ENCODE measurements at regions not wholly inside any gene's neighbourhood (a gene's known extent, or its start where the extent isn't known, plus 50 kb on each side); places are given as distances from the start of the nearest gene placed in this dataset.

DNA sequence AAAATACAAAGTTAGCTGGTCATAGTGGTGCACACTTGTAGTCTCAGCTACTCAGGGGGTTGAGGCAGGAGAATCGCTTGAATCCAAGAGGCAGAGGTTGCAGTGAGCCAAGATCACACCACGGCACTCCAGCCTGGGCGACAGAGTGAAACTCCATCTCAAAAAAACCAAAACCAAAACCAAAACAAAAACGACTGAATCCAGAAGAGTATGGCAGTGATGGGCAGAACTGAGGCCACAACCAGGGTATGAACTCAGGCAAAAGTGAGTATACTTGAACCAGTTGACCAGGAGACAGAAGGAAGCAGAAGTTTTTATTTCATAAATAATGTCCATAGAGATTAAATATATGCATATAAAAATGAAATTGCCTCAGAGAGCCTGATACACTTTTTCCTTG is 620.0 kb upstream of the SEL1L start:
- H3K4me1 ChIP-seq (ENCODE audit: control insufficient read depth, insufficient read depth, low read length): no peaks in the 10 kb centered on the region
- no peaks in the 10 kb centered on the region for H3K36me3 ChIP-seq (ENCODE audit: control insufficient read depth, insufficient read depth, low read length, severe bottlenecking)
- no peak overlapping the region for H3K4me3 ChIP-seq (ENCODE audit: low read length)
- H3K9me3 ChIP-seq (ENCODE audit: control insufficient read depth, low read length): no peaks in the 10 kb centered on the region
- H3K9ac ChIP-seq (ENCODE audit: low read length): no peak overlapping the region
- no peak for DNase-seq (ENCODE audit: low read depth)
- no peaks in the 10 kb centered on the region for H3K27me3 ChIP-seq (replicated peaks; ENCODE audit: control insufficient read depth, insufficient read depth, low read length)

- H3K4me3 ChIP-seq (ENCODE audit: low read length): no peak overlapping the region
- no peak for DNase-seq (ENCODE audit: low read depth)
- no peaks in the 10 kb centered on the region for H3K36me3 ChIP-seq (ENCODE audit: control insufficient read depth, insufficient read depth, low read length, severe bottlenecking)
- H3K9ac ChIP-seq (ENCODE audit: low read length): no peak overlapping the region
- no peaks in the 10 kb centered on the region for H3K4me1 ChIP-seq (ENCODE audit: control insufficient read depth, insufficient read depth, low read length)
- peaks cover 9% of the 10 kb centered on the region for H3K9me3 ChIP-seq (ENCODE audit: control insufficient read depth, low read length)
- H3K27me3 ChIP-seq (replicated peaks; ENCODE audit: control insufficient read depth, insufficient read depth, low read length): no peaks in the 10 kb centered on the region
Observed at GRCh38 chr14:82159624-82160023, 626.0 kb upstream of the SEL1L start.

DNA sequence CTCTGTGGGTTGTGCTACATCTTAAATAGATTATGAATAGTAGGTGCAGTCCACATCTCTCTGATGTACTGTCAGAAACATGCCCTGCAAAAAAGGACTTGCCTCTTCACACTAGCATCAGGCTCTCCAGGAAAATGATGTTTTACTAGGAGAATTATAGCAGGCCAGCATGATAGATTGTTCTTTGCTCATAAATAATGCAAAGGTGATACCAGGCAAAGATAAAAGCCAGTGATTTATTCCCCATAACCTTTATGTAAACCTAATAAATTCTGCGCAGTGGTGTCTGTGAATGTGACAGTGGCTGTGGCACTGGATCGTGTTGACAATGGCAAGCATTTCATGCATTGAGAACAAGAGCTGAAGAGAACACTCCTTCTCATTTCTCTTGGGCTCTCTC is 646.5 kb upstream of the SEL1L start:
- H3K27me3 ChIP-seq (replicated peaks; ENCODE audit: control insufficient read depth, insufficient read depth, low read length): no peaks in the 10 kb centered on the region
- H3K4me3 ChIP-seq (ENCODE audit: low read length): no peak overlapping the region
- DNase-seq (ENCODE audit: low read depth): no peak

GRCh38 chr14:82182646-82183045 is 649.0 kb upstream of the SEL1L start:
- no peaks in the 10 kb centered on the region for H3K36me3 ChIP-seq (ENCODE audit: control insufficient read depth, insufficient read depth, low read length, severe bottlenecking)
- H3K4me3 ChIP-seq (ENCODE audit: low read length): no peak overlapping the region
- no peaks in the 10 kb centered on the region for H3K4me1 ChIP-seq (ENCODE audit: control insufficient read depth, insufficient read depth, low read length)
- no peak overlapping the region for H3K9ac ChIP-seq (ENCODE audit: low read length)
- H3K9me3 ChIP-seq (ENCODE audit: control insufficient read depth, low read length): peaks cover 12% of the 10 kb centered on the region
- no peaks in the 10 kb centered on the region for H3K27me3 ChIP-seq (replicated peaks; ENCODE audit: control insufficient read depth, insufficient read depth, low read length)
- no peak for DNase-seq (ENCODE audit: low read depth)

More for the DNA sequence above, 646.5 kb upstream of the SEL1L start:
- no peaks in the 10 kb centered on the region for H3K4me1 ChIP-seq (ENCODE audit: control insufficient read depth, insufficient read depth, low read length)
- H3K36me3 ChIP-seq (ENCODE audit: control insufficient read depth, insufficient read depth, low read length, severe bottlenecking): no peaks in the 10 kb centered on the region
- no peak overlapping the region for H3K9ac ChIP-seq (ENCODE audit: low read length)
- peaks cover 12% of the 10 kb centered on the region for H3K9me3 ChIP-seq (ENCODE audit: control insufficient read depth, low read length)

DNA sequence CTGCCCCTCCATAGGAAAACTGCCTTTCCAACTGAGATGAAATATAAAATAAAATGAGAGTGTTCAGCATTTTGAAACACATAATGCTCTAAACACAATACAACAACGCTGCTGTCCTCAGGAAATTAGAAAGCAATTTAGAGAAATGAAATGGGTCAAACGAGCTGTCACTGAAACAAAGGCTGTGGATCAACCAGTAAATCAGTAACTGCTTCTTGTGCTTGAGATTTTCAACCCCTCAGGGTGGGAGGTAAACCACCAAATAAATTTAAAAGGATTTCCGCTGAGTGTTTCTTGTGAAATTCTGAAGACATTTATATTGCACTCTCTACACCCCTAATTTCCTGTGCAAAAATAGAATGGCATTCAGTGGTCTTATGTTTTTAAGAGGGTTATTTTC is 657.1 kb upstream of the SEL1L start:
- DNase-seq (ENCODE audit: low read depth): no peak

GRCh38 chr14:82192387-82192786 is 658.7 kb upstream of the SEL1L start:
- DNase-seq (ENCODE audit: low read depth): no peak
- Histone ChIP-seq H3K36me3 (ENCODE audit: control insufficient read depth, insufficient read depth, low read length, severe bottlenecking) (no peaks in the 10 kb centered on the region), H3K4me1 (ENCODE audit: control insufficient read depth, insufficient read depth, low read length) (no peaks in the 10 kb centered on the region), H3K27me3 (replicated peaks; ENCODE audit: control insufficient read depth, insufficient read depth, low read length) (no peaks in the 10 kb centered on the region), H3K9me3 (ENCODE audit: control insufficient read depth, low read length) (peaks cover 4% of the 10 kb centered on the region), H3K4me3 (ENCODE audit: low read length) (no peak overlapping the region), H3K9ac (ENCODE audit: low read length) (no peak overlapping the region)

More for the DNA sequence above, 657.1 kb upstream of the SEL1L start:
- H3K27me3 ChIP-seq (replicated peaks; ENCODE audit: control insufficient read depth, insufficient read depth, low read length): no peaks in the 10 kb centered on the region
- H3K9me3 ChIP-seq (ENCODE audit: control insufficient read depth, low read length): peaks cover 4% of the 10 kb centered on the region
- H3K9ac ChIP-seq (ENCODE audit: low read length): no peak overlapping the region
- no peaks in the 10 kb centered on the region for H3K4me1 ChIP-seq (ENCODE audit: control insufficient read depth, insufficient read depth, low read length)
- no peaks in the 10 kb centered on the region for H3K36me3 ChIP-seq (ENCODE audit: control insufficient read depth, insufficient read depth, low read length, severe bottlenecking)
- H3K4me3 ChIP-seq (ENCODE audit: low read length): no peak overlapping the region

- Histone ChIP-seq H3K27me3 (replicated peaks; ENCODE audit: control insufficient read depth, insufficient read depth, low read length) (no peaks in the 10 kb centered on the region), H3K4me3 (ENCODE audit: low read length) (no peak overlapping the region)
- no peak for DNase-seq (ENCODE audit: low read depth)
Observed at GRCh38 chr14:82223276-82223675, 689.6 kb upstream of the SEL1L start.

GRCh38 chr14:82224610-82225009 is 691.0 kb upstream of the SEL1L start:
- Histone ChIP-seq H3K4me1 (ENCODE audit: control insufficient read depth, insufficient read depth, low read length) (no peaks in the 10 kb centered on the region), H3K36me3 (ENCODE audit: control insufficient read depth, insufficient read depth, low read length, severe bottlenecking) (no peaks in the 10 kb centered on the region), H3K9me3 (ENCODE audit: control insufficient read depth, low read length) (peaks cover 8% of the 10 kb centered on the region), H3K4me3 (ENCODE audit: low read length) (no peak overlapping the region), H3K9ac (ENCODE audit: low read length) (no peak overlapping the region), H3K27me3 (replicated peaks; ENCODE audit: control insufficient read depth, insufficient read depth, low read length) (no peaks in the 10 kb centered on the region)
- DNase-seq (ENCODE audit: low read depth): no peak

More at GRCh38 chr14:82223276-82223675, 689.6 kb upstream of the SEL1L start:
- peaks cover 8% of the 10 kb centered on the region for H3K9me3 ChIP-seq (ENCODE audit: control insufficient read depth, low read length)
- no peak overlapping the region for H3K9ac ChIP-seq (ENCODE audit: low read length)
- no peaks in the 10 kb centered on the region for H3K4me1 ChIP-seq (ENCODE audit: control insufficient read depth, insufficient read depth, low read length)
- no peaks in the 10 kb centered on the region for H3K36me3 ChIP-seq (ENCODE audit: control insufficient read depth, insufficient read depth, low read length, severe bottlenecking)

- DNase-seq (ENCODE audit: low read depth): no peak
- H3K27me3 ChIP-seq (replicated peaks; ENCODE audit: control insufficient read depth, insufficient read depth, low read length): no peaks in the 10 kb centered on the region
- H3K9me3 ChIP-seq (ENCODE audit: control insufficient read depth, low read length): peaks cover 8% of the 10 kb centered on the region
- H3K36me3 ChIP-seq (ENCODE audit: control insufficient read depth, insufficient read depth, low read length, severe bottlenecking): no peaks in the 10 kb centered on the region
- H3K4me3 ChIP-seq (ENCODE audit: low read length): no peak overlapping the region
- no peak overlapping the region for H3K9ac ChIP-seq (ENCODE audit: low read length)
- H3K4me1 ChIP-seq (ENCODE audit: control insufficient read depth, insufficient read depth, low read length): no peaks in the 10 kb centered on the region
Observed at GRCh38 chr14:82230748-82231147, 697.1 kb upstream of the SEL1L start.

GRCh38 chr14:82238649-82239048 is 705.0 kb upstream of the SEL1L start:
- no peaks in the 10 kb centered on the region for H3K9me3 ChIP-seq (ENCODE audit: control insufficient read depth, low read length)
- no peaks in the 10 kb centered on the region for H3K27me3 ChIP-seq (replicated peaks; ENCODE audit: control insufficient read depth, insufficient read depth, low read length)
- H3K4me3 ChIP-seq (ENCODE audit: low read length): no peak overlapping the region
- DNase-seq (ENCODE audit: low read depth): no peak
- H3K36me3 ChIP-seq (ENCODE audit: control insufficient read depth, insufficient read depth, low read length, severe bottlenecking): no peaks in the 10 kb centered on the region
- no peaks in the 10 kb centered on the region for H3K4me1 ChIP-seq (ENCODE audit: control insufficient read depth, insufficient read depth, low read length)
- no peak overlapping the region for H3K9ac ChIP-seq (ENCODE audit: low read length)

DNA sequence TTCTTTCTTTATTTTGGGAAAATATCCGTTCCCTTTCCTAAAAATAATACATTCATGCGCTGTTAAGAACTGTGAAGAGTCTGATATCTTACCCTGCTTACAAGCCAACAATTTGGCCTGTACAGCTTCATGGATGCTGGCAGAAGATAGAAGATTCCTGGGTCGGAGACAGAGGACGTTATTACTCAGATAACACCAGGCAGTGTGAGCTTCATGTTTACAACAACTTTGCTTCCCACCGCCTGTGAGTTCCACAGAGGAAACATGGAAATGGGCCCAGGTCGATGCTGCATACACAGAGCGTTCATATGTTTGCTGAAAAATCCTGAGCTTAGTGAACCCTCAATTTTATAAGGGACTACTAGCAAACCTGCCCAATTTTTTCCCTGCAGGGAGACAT is 705.6 kb upstream of the SEL1L start:
- Histone ChIP-seq H3K4me1 (ENCODE audit: control insufficient read depth, insufficient read depth, low read length) (no peaks in the 10 kb centered on the region), H3K27me3 (replicated peaks; ENCODE audit: control insufficient read depth, insufficient read depth, low read length) (no peaks in the 10 kb centered on the region), H3K36me3 (ENCODE audit: control insufficient read depth, insufficient read depth, low read length, severe bottlenecking) (no peaks in the 10 kb centered on the region), H3K9ac (ENCODE audit: low read length) (no peak overlapping the region), H3K9me3 (ENCODE audit: control insufficient read depth, low read length) (no peaks in the 10 kb centered on the region), H3K4me3 (ENCODE audit: low read length) (no peak overlapping the region)
- no peak for DNase-seq (ENCODE audit: low read depth)

DNA sequence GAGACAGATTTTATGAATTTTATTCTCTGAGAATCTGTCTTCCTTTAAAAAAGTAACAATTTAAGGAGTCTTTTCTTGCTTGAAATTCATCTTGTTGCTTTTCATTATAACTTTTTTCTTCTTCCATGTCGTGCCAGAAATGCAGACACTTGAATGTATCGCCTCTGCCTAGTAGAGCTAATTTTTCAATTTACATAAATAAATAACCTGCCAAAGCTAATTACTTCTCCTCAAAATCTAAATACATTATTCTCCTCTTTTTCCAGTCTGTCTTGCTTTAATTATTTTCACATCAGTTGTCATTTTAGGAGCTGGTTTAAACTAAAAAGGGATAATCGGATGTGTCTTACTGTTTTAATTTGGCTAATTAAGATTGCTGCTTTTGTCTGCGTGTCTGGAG is 711.1 kb upstream of the SEL1L start:
- Histone ChIP-seq H3K9me3 (ENCODE audit: control insufficient read depth, low read length) (no peaks in the 10 kb centered on the region), H3K4me3 (ENCODE audit: low read length) (no peak overlapping the region), H3K9ac (ENCODE audit: low read length) (no peak overlapping the region), H3K4me1 (ENCODE audit: control insufficient read depth, insufficient read depth, low read length) (no peaks in the 10 kb centered on the region), H3K36me3 (ENCODE audit: control insufficient read depth, insufficient read depth, low read length, severe bottlenecking) (no peaks in the 10 kb centered on the region), H3K27me3 (replicated peaks; ENCODE audit: control insufficient read depth, insufficient read depth, low read length) (no peaks in the 10 kb centered on the region)
- DNase-seq (ENCODE audit: low read depth): no peak

All from adipocyte (in vitro differentiated cells).